22Rv1 (cell line): ENCODE measurements at regions not wholly inside any gene's neighbourhood (a gene's known extent, or its start where the extent isn't known, plus 50 kb on each side); places are given as distances from the start of the nearest gene placed in this dataset.

ENCODE experiments used
- CTCF ChIP-seq: fragments of 450-650 bp; IDR thresholded peaks from 2 replicates; pipeline ENCODE4 v1.5.1; 2017; ENCODE audit warnings: mild to moderate bottlenecking
- ZFX ChIP-seq: fragments of 450-650 bp; IDR thresholded peaks from 2 replicates; pipeline ENCODE4 v1.6.1; 2017; ENCODE audit warnings: antibody characterized with exemption, borderline replicate concordance

DNA sequence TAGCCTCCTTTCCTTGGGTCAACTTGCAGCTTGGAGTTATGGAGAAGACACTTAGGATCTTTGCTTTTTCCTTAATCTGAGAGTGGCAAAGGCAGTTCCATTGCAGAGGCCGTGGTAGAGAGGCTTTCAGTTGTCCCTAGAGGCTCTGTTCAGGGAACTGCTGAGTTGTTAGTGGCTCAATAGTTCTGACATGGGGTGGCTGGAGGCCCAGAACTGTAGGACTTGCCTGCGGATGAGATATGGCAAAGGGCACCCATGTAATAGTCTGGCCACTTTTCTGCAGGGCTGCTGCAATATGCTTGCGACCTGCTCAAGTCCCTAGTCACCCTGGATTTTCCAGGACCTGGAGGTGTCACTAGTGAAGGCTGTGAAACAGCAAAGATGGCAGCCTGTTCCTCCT, 99.9 kb downstream of the CLDN1 start:
- no peak for TF ChIP-seq CTCF
- TF ChIP-seq ZFX = no peak
